Activated CD8-positive, alpha-beta T cell treated with anti-CD3 and anti-CD28 coated beads, Interleukin-2, amount 10 ng/mL, durations not matched to agents 7 days and 5 days (primary cell): ENCODE measurements at regions not wholly inside any gene's neighbourhood (a gene's known extent, or its start where the extent isn't known, plus 50 kb on each side); places are given as distances from the start of the nearest gene placed in this dataset.

ENCODE experiments used
- ATAC-seq: fragments of 150-1000 bp; cut with Tn5 transposase; one replicate; pipeline ENCODE4 v1.10.0; 2021; ENCODE audit warnings: moderate library complexity
- CTCF ChIA-PET: fragments of 350-600 bp; sonication (Branson Sonifier 250); formaldehyde crosslinking; loops from one replicate; lab custom pipeline; 2021; ENCODE audit warnings: antibody characterized with exemption; lab: Charles Lee
- POLR2A ChIA-PET: fragments of 350-600 bp; sonication (Branson Sonifier 250); formaldehyde crosslinking; loops from one replicate; lab custom pipeline; 2021; ENCODE audit warnings: antibody characterized with exemption; lab: Charles Lee
- DNase-seq: peaks from one replicate; pipeline ENCODE4 v3.0.0-alpha.2; 2020
- H3K27ac Mint-ChIP-seq: one replicate; pipeline ENCODE4 v1.8.0; 2021; ENCODE audit warnings: mild to moderate bottlenecking, mixed read lengths
- H3K27me3 Mint-ChIP-seq: one replicate; pipeline ENCODE4 v1.8.0; 2021; ENCODE audit warnings: low read depth, mixed read lengths
- H3K36me3 Mint-ChIP-seq: one replicate; pipeline ENCODE4 v1.8.0; 2021; ENCODE audit warnings: low read depth, mixed read lengths
- H3K4me1 Mint-ChIP-seq: one replicate; pipeline ENCODE4 v1.8.0; 2021; ENCODE audit warnings: low read depth, mixed read lengths
- H3K4me3 Mint-ChIP-seq: one replicate; pipeline ENCODE4 v1.8.0; 2021; ENCODE audit warnings: mild to moderate bottlenecking, mixed read lengths
- H3K9me3 Mint-ChIP-seq: one replicate; pipeline ENCODE4 v1.8.0; 2022; ENCODE audit warnings: mixed read lengths; ENCODE audit not compliant: insufficient read depth

DNA sequence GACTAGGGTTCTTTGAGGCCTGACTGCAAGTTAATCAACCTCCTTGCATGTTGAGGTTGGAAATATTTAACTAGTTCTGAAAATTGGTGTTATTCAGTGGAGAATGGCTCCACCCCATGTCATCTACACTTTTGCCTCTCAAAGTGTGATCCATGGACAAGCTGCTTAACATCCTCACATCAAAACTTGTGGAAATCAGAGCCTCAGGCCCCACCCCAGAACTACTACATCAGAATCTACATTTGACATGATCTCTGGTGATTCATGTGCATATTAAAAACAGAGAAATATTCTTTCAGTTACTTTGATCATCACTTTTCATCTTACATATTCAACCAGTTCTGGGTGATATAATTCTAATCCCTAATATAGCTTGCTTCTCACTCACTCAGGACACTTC lies 632.9 kb downstream of the ARL4A start:
- POLR2A ChIA-PET: no interaction called here
- no peaks in the 10 kb centered on the region for H3K9me3 Mint-ChIP-seq
- H3K27me3 Mint-ChIP-seq: no peaks in the 10 kb centered on the region
- no peak overlapping the region for H3K27ac Mint-ChIP-seq
- DNase-seq (no peak), ATAC-seq (no peak)
- CTCF ChIA-PET: no interaction called here
- H3K36me3 Mint-ChIP-seq: no peaks in the 10 kb centered on the region
- H3K4me3 Mint-ChIP-seq: no peak overlapping the region
- no peaks in the 10 kb centered on the region for H3K4me1 Mint-ChIP-seq

DNA sequence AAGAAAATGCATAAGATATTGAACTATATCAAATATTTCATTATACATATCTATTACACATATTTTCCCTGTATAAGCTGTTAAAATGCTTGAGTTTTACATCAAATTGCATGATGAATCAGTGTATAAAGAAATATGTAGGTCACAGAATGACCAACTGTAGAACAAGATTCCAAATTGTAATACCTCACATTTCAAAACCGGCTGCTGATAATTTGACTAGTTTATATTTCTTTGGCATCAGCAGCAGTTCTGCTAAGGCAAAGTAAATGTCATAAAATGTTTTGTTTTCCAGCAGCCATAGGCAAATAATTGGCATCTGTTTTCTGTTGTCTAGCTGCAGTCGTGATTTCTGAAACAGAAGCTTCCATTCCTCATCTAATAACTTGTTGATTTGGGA lies 633.9 kb downstream of the ARL4A start:
- ChIA-PET POLR2A (no interaction called here), CTCF (no interaction called here)
- ATAC-seq (no peak), DNase-seq (no peak)
- no peaks in the 10 kb centered on the region for H3K4me1 Mint-ChIP-seq
- H3K36me3 Mint-ChIP-seq: no peaks in the 10 kb centered on the region
- no peak overlapping the region for H3K4me3 Mint-ChIP-seq
- H3K27ac Mint-ChIP-seq: no peak overlapping the region
- no peaks in the 10 kb centered on the region for H3K27me3 Mint-ChIP-seq
- H3K9me3 Mint-ChIP-seq: no peaks in the 10 kb centered on the region

DNA sequence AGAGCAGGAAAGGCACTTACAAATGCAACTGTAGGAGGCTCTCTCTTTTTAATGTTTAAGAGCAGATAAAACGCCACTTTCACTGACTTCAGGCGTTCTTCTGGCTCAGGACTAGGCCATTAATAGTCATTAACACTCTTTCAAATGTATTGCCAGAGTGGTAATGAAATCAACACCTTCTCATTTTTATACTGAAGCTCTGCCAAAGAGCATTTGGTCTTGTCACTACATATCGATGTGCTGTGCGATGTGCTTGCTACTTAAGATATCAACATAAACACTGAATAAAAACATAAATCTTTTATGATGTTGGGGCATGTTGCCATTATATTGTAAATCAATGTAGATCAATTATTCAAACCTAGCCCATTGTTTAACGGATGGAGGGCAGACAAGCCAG lies 634.7 kb downstream of the ARL4A start:
- Mint-ChIP-seq H3K27me3 (no peaks in the 10 kb centered on the region), H3K4me1 (no peaks in the 10 kb centered on the region), H3K36me3 (no peaks in the 10 kb centered on the region), H3K4me3 (no peak overlapping the region), H3K9me3 (no peaks in the 10 kb centered on the region), H3K27ac (no peak overlapping the region)
- no peak for ATAC-seq
- DNase-seq: no peak
- ChIA-PET CTCF (no interaction called here), POLR2A (no interaction called here)

DNA sequence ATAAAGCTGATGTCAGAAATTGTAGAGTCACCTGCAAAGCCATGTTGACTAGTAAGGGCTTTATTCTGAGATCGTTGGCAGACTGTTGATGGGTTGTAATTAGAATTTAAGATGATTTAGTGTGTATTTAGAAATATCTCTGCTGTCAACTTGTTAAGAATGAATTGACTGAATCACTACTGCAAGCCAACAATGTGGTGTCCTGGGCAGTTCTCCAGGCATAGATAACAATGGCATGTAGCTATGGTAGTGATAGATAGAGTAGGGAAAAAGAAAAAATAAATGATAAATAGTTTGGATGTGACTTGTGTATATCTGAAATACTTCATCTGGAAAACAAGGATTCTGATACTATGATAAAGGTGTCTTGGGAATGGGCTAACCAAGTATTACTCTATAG lies 640.2 kb downstream of the ARL4A start:
- CTCF ChIA-PET: no interaction called here
- POLR2A ChIA-PET: no interaction called here

DNA sequence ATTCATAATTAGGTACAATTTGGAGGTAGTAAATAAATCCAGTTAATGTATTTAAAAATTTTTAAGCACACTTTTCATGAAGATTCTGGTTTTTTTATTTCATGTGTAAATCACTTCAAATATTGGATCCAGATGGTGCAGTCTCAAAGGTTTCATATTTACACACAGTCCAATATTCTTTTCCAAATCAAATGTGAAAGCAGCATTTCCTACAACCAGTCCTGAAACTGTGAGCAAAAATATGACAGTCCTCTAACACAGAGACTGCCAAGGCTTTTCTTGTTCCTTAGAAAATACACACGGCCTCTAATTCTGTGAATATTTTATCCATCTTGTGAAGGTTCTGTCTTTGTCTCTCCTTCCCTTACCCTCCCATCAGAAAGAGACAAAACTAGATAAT lies 645.9 kb downstream of the ARL4A start:
- ATAC-seq: no peak
- no peak for DNase-seq
- H3K27me3 Mint-ChIP-seq: no peaks in the 10 kb centered on the region
- no peaks in the 10 kb centered on the region for H3K36me3 Mint-ChIP-seq
- POLR2A ChIA-PET: no interaction called here
- H3K9me3 Mint-ChIP-seq: no peaks in the 10 kb centered on the region
- H3K27ac Mint-ChIP-seq: no peak overlapping the region
- CTCF ChIA-PET: no interaction called here
- H3K4me3 Mint-ChIP-seq: no peak overlapping the region
- H3K4me1 Mint-ChIP-seq: no peaks in the 10 kb centered on the region

More for the DNA sequence above, 640.2 kb downstream of the ARL4A start:
- Mint-ChIP-seq H3K27ac (no peak overlapping the region), H3K4me1 (no peaks in the 10 kb centered on the region), H3K27me3 (no peaks in the 10 kb centered on the region), H3K36me3 (no peaks in the 10 kb centered on the region), H3K9me3 (no peaks in the 10 kb centered on the region), H3K4me3 (no peak overlapping the region)
- no peak for ATAC-seq
- DNase-seq: no peak

DNA sequence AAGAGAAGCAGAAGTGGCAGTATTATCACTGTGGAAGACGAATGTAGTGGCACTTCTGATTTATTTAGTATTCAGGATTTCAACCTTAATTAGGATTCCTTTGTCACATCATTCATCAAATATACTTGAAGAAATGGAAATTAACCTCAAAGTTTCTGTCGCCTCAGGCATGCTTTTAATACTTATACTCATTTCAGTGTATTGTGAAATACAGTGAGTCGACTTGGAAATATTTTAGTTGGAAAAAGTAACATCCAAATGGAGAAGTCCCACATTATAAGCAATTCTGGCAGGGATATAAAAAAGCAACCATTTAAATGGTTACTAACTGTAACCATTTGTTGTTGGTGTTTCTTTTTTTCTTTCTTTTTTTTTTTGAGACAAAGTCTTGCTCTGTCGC lies 648.8 kb downstream of the ARL4A start:
- Mint-ChIP-seq H3K36me3 (no peaks in the 10 kb centered on the region), H3K4me1 (no peaks in the 10 kb centered on the region), H3K9me3 (no peaks in the 10 kb centered on the region), H3K4me3 (no peak overlapping the region), H3K27me3 (no peaks in the 10 kb centered on the region), H3K27ac (no peak overlapping the region)
- DNase-seq (no peak), ATAC-seq (no peak)
- CTCF ChIA-PET: no interaction called here
- POLR2A ChIA-PET: no interaction called here

DNA sequence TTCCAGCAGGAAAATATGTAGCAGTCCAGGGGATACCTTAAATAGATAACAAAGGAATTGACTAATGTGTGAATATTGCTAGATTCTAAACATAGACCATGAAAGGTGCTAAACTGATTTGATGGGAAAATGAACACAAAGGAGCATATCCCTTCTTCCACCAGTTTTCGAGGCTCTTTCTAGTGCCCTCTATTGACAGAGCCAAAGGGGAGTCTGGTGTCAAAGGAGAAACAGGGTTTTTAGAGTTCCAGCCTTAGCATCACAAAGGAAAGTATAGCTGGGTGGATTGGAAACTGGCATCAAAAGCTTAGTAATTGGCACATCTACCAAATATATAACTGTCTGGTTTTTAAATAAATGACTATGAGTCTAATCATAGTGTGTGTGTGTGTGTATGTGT lies 636.8 kb downstream of the ETV1 start:
- ATAC-seq: no peak
- Mint-ChIP-seq H3K4me1 (no peaks in the 10 kb centered on the region), H3K27ac (no peak overlapping the region), H3K36me3 (no peaks in the 10 kb centered on the region), H3K9me3 (peaks cover 4% of the 10 kb centered on the region), H3K4me3 (no peak overlapping the region), H3K27me3 (no peaks in the 10 kb centered on the region)
- ChIA-PET CTCF (no interaction called here), POLR2A (no interaction called here)
- no peak for DNase-seq

DNA sequence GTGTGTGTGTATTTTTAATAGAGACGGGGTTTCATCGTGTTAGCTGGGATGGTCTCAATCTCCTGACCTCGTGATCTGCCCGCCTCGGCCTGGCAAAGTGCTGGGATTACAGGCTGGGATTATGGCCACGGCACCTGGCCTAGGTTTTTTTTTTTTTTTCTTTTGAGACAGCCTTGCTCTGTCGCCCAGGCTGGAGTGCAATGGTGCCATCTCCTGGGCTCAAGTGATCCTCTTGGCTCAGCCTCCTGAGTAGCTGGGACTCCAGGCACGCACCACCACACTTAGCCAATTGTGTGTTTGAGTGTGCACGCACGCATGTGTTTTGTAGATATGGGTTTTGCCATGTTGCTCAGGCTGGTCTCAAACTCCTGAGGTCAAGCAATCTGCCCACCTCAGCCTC lies 629.8 kb downstream of the ETV1 start:
- DNase-seq: no peak
- Mint-ChIP-seq H3K36me3 (no peaks in the 10 kb centered on the region), H3K4me1 (no peaks in the 10 kb centered on the region), H3K9me3 (no peaks in the 10 kb centered on the region), H3K27ac (no peak overlapping the region), H3K27me3 (no peaks in the 10 kb centered on the region), H3K4me3 (no peak overlapping the region)
- ChIA-PET CTCF (no interaction called here), POLR2A (no interaction called here)
- no peak for ATAC-seq

DNA sequence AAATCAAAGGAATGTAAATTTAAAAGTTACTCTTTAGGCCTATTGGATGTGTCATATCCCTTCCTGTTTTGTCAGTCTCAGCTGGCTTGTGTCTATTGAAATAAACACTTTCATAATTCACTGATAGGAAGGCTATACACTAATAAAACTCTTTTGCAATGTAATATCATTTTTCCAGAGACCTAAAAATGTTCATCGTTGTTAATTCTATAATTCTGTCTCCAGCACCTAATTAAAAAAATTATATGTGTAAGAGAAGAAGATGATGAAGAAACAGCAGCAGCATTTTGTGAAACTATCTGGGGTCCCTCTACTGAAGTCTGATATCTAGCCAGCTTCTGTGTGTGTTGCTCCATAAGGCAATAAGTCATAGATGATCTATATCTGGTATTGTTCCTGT lies 602.7 kb downstream of the ETV1 start:
- H3K36me3 Mint-ChIP-seq: no peaks in the 10 kb centered on the region
- H3K4me1 Mint-ChIP-seq: no peaks in the 10 kb centered on the region
- no peak overlapping the region for H3K4me3 Mint-ChIP-seq
- DNase-seq (no peak), ATAC-seq (no peak)
- POLR2A ChIA-PET: no interaction called here
- no peak overlapping the region for H3K27ac Mint-ChIP-seq
- no peaks in the 10 kb centered on the region for H3K27me3 Mint-ChIP-seq
- no peaks in the 10 kb centered on the region for H3K9me3 Mint-ChIP-seq
- CTCF ChIA-PET: no interaction called here

DNA sequence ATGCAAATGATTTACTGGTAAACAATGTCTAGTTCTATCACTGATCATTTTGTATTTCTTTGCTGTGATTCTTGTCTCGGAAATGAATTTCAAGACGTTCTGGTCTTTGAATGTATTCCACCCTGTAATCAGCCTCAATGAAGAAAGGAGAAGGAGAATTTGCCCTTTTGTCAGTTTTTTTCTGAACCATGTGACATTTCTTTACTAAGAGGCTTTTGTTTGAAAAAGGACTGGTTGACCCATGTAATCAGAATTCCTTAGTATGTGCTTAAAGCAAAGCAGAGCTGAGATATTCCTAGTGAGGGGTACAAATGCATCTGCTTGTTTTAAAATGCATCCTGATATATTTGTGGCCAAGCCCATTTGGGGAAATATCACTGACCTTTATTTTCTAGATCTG lies 581.6 kb downstream of the ETV1 start:
- DNase-seq (no peak), ATAC-seq (no peak)
- no peaks in the 10 kb centered on the region for H3K27me3 Mint-ChIP-seq
- H3K4me1 Mint-ChIP-seq: no peaks in the 10 kb centered on the region
- CTCF ChIA-PET: no interaction called here
- no peak overlapping the region for H3K27ac Mint-ChIP-seq
- no peaks in the 10 kb centered on the region for H3K36me3 Mint-ChIP-seq
- no peaks in the 10 kb centered on the region for H3K9me3 Mint-ChIP-seq
- no peak overlapping the region for H3K4me3 Mint-ChIP-seq
- POLR2A ChIA-PET: no interaction called here

DNA sequence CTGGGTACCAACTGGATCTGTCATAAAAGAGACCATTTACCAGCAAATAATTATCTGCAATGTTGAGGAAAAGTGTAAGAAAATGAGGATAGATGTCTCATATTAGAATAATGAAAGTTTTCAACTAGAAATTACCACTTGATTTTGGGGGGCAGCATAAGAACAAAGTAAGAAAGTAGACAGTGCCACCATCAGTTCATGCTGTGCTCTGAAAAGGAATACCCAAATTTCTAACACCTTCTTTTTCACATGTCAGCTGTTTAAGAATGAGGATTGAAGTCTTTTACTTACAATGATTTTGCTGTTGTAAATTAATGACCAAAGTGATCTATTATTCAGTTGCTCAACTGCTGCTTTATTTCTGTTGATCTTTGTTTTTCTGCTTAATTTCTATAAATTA lies 578.3 kb downstream of the ETV1 start:
- ATAC-seq: no peak
- Mint-ChIP-seq H3K27ac (no peak overlapping the region), H3K4me1 (no peaks in the 10 kb centered on the region), H3K27me3 (no peaks in the 10 kb centered on the region), H3K9me3 (peaks cover 2% of the 10 kb centered on the region), H3K36me3 (no peaks in the 10 kb centered on the region), H3K4me3 (no peak overlapping the region)
- no peak for DNase-seq
- CTCF ChIA-PET: no interaction called here
- POLR2A ChIA-PET: no interaction called here

DNA sequence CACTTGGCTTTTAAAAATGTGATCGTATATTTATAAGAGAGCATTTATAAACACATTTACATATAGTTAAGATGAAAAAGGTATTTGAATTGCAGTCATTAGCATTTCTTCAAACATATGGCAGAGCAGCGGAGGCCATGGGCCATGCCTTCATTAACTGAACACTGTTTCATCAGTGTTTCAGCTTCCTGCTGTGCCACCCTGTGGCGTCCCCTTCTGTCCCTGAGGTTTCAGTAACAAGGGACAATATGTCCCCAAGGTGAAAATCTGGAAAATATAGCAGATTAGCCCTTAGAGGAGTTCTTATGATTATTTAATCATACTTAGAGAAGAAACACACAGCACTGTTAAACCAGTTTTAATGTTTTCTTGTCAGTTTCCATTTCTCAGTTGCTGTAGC lies 577.8 kb downstream of the ETV1 start:
- no peaks in the 10 kb centered on the region for H3K36me3 Mint-ChIP-seq
- POLR2A ChIA-PET: no interaction called here
- H3K9me3 Mint-ChIP-seq: peaks cover 3% of the 10 kb centered on the region
- H3K4me1 Mint-ChIP-seq: no peaks in the 10 kb centered on the region
- no peak overlapping the region for H3K4me3 Mint-ChIP-seq
- H3K27me3 Mint-ChIP-seq: no peaks in the 10 kb centered on the region
- DNase-seq: no peak
- ATAC-seq: no peak
- H3K27ac Mint-ChIP-seq: no peak overlapping the region
- CTCF ChIA-PET: no interaction called here

DNA sequence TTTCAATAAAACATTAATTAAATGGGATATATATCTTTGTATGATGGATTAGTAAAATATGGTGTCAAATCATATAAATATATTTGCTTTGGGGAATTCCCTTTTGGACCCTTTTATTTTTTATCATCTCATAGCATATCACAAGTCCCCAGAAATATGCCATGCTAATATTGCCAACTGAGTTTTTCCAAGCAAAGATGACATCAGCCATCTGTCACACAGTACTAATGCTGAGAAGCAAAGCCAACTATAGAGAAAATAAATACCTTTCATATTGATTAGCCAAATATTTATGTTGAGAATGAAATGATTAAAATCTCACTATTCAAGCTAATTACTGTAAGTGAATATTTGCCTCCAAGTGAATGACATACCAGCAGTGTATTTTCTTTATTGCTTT lies 575.3 kb downstream of the ETV1 start:
- CTCF ChIA-PET: no interaction called here
- POLR2A ChIA-PET: no interaction called here

More for the DNA sequence above, 575.3 kb downstream of the ETV1 start:
- no peak overlapping the region for H3K27ac Mint-ChIP-seq
- no peaks in the 10 kb centered on the region for H3K4me1 Mint-ChIP-seq
- H3K36me3 Mint-ChIP-seq: no peaks in the 10 kb centered on the region
- H3K4me3 Mint-ChIP-seq: no peak overlapping the region
- DNase-seq: no peak
- H3K9me3 Mint-ChIP-seq: peaks cover 3% of the 10 kb centered on the region
- H3K27me3 Mint-ChIP-seq: no peaks in the 10 kb centered on the region
- no peak for ATAC-seq
